Bronchial epithelial cell (primary cell): ENCODE measurements at regions not wholly inside any gene's neighbourhood (a gene's known extent, or its start where the extent isn't known, plus 50 kb on each side); places are given as distances from the start of the nearest gene placed in this dataset.

Source experiments
- DNase-seq: peaks from one replicate; pipeline ENCODE4 v3.0.0-alpha.2; 2010; ENCODE audit warnings: low read depth
- FAIRE-seq: peaks from 2 replicates; lab custom pipeline; 2011; peaks lifted over from hg19 to GRCh38; lab: Jason Lieb, UNC
- H3K27me3 ChIP-seq: 2 replicates; pipeline ENCODE4 v1.5.1; 2011; ENCODE audit warnings: low read length; ENCODE audit not compliant: control insufficient read depth, insufficient read depth
- H3K36me3 ChIP-seq: 2 replicates; pipeline ENCODE4 v1.5.1; 2011; ENCODE audit warnings: low read length; ENCODE audit not compliant: control insufficient read depth, insufficient read depth
- H3K4me3 ChIP-seq: 2 replicates; pipeline ENCODE4 v1.5.1; 2011; ENCODE audit warnings: mild to moderate bottlenecking, low read depth, low read length, control low read depth
- TF ChIP-seq, protein P1 (sequence below): IDR thresholded peaks from 2 replicates; pipeline ENCODE4 v1.5.1; 2011; ENCODE audit warnings: mild to moderate bottlenecking, moderate library complexity, low read length, control low read depth, inconsistent platforms; ENCODE audit not compliant: insufficient read depth, severe bottlenecking

GRCh38 chr18:78495550-78495949, 484.1 kb upstream of the SALL3 start:
- TF ChIP-seq, protein P1, sequence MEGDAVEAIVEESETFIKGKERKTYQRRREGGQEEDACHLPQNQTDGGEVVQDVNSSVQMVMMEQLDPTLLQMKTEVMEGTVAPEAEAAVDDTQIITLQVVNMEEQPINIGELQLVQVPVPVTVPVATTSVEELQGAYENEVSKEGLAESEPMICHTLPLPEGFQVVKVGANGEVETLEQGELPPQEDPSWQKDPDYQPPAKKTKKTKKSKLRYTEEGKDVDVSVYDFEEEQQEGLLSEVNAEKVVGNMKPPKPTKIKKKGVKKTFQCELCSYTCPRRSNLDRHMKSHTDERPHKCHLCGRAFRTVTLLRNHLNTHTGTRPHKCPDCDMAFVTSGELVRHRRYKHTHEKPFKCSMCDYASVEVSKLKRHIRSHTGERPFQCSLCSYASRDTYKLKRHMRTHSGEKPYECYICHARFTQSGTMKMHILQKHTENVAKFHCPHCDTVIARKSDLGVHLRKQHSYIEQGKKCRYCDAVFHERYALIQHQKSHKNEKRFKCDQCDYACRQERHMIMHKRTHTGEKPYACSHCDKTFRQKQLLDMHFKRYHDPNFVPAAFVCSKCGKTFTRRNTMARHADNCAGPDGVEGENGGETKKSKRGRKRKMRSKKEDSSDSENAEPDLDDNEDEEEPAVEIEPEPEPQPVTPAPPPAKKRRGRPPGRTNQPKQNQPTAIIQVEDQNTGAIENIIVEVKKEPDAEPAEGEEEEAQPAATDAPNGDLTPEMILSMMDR: no peak
- no peak for FAIRE-seq
- Histone ChIP-seq H3K27me3 (no peaks in the 10 kb centered on the region), H3K36me3 (no peaks in the 10 kb centered on the region), H3K4me3 (no peak overlapping the region)
- DNase-seq: no peak

- Histone ChIP-seq H3K4me3 (no peak overlapping the region), H3K36me3 (no peaks in the 10 kb centered on the region), H3K27me3 (no peaks in the 10 kb centered on the region)
- FAIRE-seq (no peak), DNase-seq (no peak)
- TF ChIP-seq, protein P1: no peak
These were observed 483.5 kb upstream of the SALL3 start for GRCh38 chr18:78496079-78496478.

- DNase-seq (no peak), FAIRE-seq (no peak)
- no peak overlapping the region for H3K4me3 ChIP-seq
- H3K36me3 ChIP-seq: no peaks in the 10 kb centered on the region
- TF ChIP-seq, protein P1: no peak
- H3K27me3 ChIP-seq: no peaks in the 10 kb centered on the region
These were observed 482.0 kb upstream of the SALL3 start for GRCh38 chr18:78497641-78498040.

DNA sequence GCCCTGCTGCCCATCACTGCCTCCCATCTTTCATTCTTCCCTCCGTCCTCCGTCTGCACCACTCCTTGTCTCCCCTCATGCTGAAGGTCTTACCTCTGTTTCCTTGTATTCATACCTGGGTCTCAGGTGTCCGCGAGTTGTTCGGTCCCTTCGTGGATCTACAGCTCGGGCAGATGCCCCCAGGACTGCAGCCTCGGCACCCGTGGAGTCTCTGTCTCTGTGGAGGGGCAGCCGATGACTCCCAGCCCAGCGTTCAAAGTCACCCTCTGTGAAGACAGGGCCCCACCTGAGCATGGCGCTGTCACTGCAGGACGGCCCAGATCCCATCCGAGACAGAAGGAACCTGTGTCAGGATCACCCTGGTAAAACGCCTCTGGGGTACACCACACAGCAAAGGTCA, 480.0 kb upstream of the SALL3 start:
- Histone ChIP-seq H3K4me3 (no peak overlapping the region), H3K27me3 (no peaks in the 10 kb centered on the region), H3K36me3 (no peaks in the 10 kb centered on the region)
- TF ChIP-seq, protein P1: no peak
- FAIRE-seq (no peak), DNase-seq (no peak)

- TF ChIP-seq, protein P1: no peak
- H3K4me3 ChIP-seq: no peak overlapping the region
- DNase-seq (no peak), FAIRE-seq (no peak)
- no peaks in the 10 kb centered on the region for H3K27me3 ChIP-seq
- H3K36me3 ChIP-seq: no peaks in the 10 kb centered on the region
These were observed 478.4 kb upstream of the SALL3 start for GRCh38 chr18:78501251-78501650.

- TF ChIP-seq, protein P1: no peak
- no peaks in the 10 kb centered on the region for H3K36me3 ChIP-seq
- no peaks in the 10 kb centered on the region for H3K27me3 ChIP-seq
- no peak for FAIRE-seq
- DNase-seq: no peak
- no peak overlapping the region for H3K4me3 ChIP-seq
These were observed 476.5 kb upstream of the SALL3 start for GRCh38 chr18:78503129-78503528.
